SK-N-SH treated with all-trans-retinoic acid at 6 μM for 48 hours (cell line): ENCODE measurements at regions not wholly inside any gene's neighbourhood (a gene's known extent, or its start where the extent isn't known, plus 50 kb on each side); places are given as distances from the start of the nearest gene placed in this dataset.

Experiments
- ATAC-seq: fragments of 200-7000 bp; cut with Tn5 transposase; 3 replicates; pipeline ENCODE4 v1.9.1; 2020; ENCODE audit warnings: mild to moderate bottlenecking, moderate library complexity
- ARNTL ChIP-seq: fragments of 450-650 bp; formaldehyde crosslinking; IDR thresholded peaks from 2 replicates; pipeline ENCODE4 v1.5.0; 2020; ENCODE audit warnings: low read depth, mild to moderate bottlenecking, moderate library complexity, borderline replicate concordance
- CSDC2 ChIP-seq: fragments of 250-450 bp; sonication (Bioruptor Pico); IDR thresholded peaks from 2 replicates; pipeline ENCODE4 v1.5.0; 2020; ENCODE audit warnings: mild to moderate bottlenecking, moderate library complexity
- CSRNP3 ChIP-seq: fragments of 250-450 bp; sonication (Bioruptor Pico); IDR thresholded peaks from 2 replicates; pipeline ENCODE4 v1.5.1; 2021; ENCODE audit warnings: mild to moderate bottlenecking, moderate library complexity
- ESRRG ChIP-seq: fragments of 250-450 bp; sonication (Bioruptor Pico); IDR thresholded peaks from 2 replicates; pipeline ENCODE4 v1.6.1; 2021; ENCODE audit warnings: mild to moderate bottlenecking
- GLIS3 ChIP-seq: fragments of 250-450 bp; sonication (Bioruptor Pico); IDR thresholded peaks from 2 replicates; pipeline ENCODE4 v1.5.0; 2020; ENCODE audit warnings: mild to moderate bottlenecking, moderate library complexity
- ISL1 ChIP-seq: fragments of 250-450 bp; sonication (Bioruptor Pico); IDR thresholded peaks from 2 replicates; pipeline ENCODE4 v2.1.2; 2022; ENCODE audit warnings: mild to moderate bottlenecking, moderate library complexity
- OSR1 ChIP-seq: fragments of 250-450 bp; sonication (Bioruptor Pico); IDR thresholded peaks from 2 replicates; pipeline ENCODE4 v1.8.0; 2022; ENCODE audit warnings: moderate library complexity, mild to moderate bottlenecking, inconsistent platforms
- PATZ1 ChIP-seq: fragments of 250-450 bp; sonication (Bioruptor Pico); IDR thresholded peaks from 2 replicates; pipeline ENCODE4 v1.8.0; 2020; ENCODE audit warnings: mild to moderate bottlenecking, moderate library complexity, borderline replicate concordance
- RARB ChIP-seq: fragments of 250-450 bp; sonication (Bioruptor Pico); IDR thresholded peaks from 2 replicates; pipeline ENCODE4 v1.8.0; 2021; ENCODE audit warnings: mild to moderate bottlenecking, moderate library complexity
- SNAI2 ChIP-seq: fragments of 250-450 bp; sonication (Bioruptor Pico); IDR thresholded peaks from 2 replicates; pipeline ENCODE4 v1.5.0; 2020; ENCODE audit warnings: mild to moderate bottlenecking, moderate library complexity
- TCF4 ChIP-seq: fragments of 250-450 bp; sonication (Bioruptor Pico); IDR thresholded peaks from 2 replicates; pipeline ENCODE4 v1.8.0; 2021; ENCODE audit warnings: mild to moderate bottlenecking, moderate library complexity, borderline replicate concordance
- TOX ChIP-seq: fragments of 250-450 bp; sonication (Bioruptor Pico); IDR thresholded peaks from 2 replicates; pipeline ENCODE4 v1.8.0; 2021; ENCODE audit warnings: mild to moderate bottlenecking, moderate library complexity, borderline replicate concordance
- ZFP3 ChIP-seq: fragments of 250-450 bp; sonication (Bioruptor Pico); IDR thresholded peaks from 2 replicates; pipeline ENCODE4 v1.5.0; 2020; ENCODE audit warnings: mild to moderate bottlenecking, moderate library complexity
- ZFP30 ChIP-seq: fragments of 450-650 bp; formaldehyde crosslinking; IDR thresholded peaks from 2 replicates; pipeline ENCODE4 v1.5.0; 2022; ENCODE audit warnings: mild to moderate bottlenecking, moderate library complexity
- ZNF565 ChIP-seq: fragments of 450-650 bp; formaldehyde crosslinking; conservative IDR thresholded peaks from 2 replicates; pipeline ENCODE4 v1.5.0; 2020; ENCODE audit warnings: low read depth, mild to moderate bottlenecking, moderate library complexity
- ZNF70 ChIP-seq: fragments of 450-650 bp; formaldehyde crosslinking; IDR thresholded peaks from 2 replicates; pipeline ENCODE4 v1.5.0; 2020; ENCODE audit warnings: mild to moderate bottlenecking, moderate library complexity
- ZNF8 ChIP-seq: fragments of 450-650 bp; formaldehyde crosslinking; IDR thresholded peaks from 2 replicates; pipeline ENCODE4 v1.5.0; 2020; ENCODE audit warnings: mild to moderate bottlenecking, moderate library complexity
- TF ChIP-seq, protein P1 (sequence below): fragments of 250-450 bp; sonication (Bioruptor Pico); IDR thresholded peaks from 2 replicates; pipeline ENCODE4 v1.8.0; 2021; ENCODE audit warnings: low read depth, mild to moderate bottlenecking, moderate library complexity, borderline replicate concordance
- TF ChIP-seq, protein P2 (sequence below): fragments of 250-450 bp; sonication (Bioruptor Pico); IDR thresholded peaks from 2 replicates; pipeline ENCODE4 v1.5.0; 2020; ENCODE audit warnings: mild to moderate bottlenecking, moderate library complexity

DNA sequence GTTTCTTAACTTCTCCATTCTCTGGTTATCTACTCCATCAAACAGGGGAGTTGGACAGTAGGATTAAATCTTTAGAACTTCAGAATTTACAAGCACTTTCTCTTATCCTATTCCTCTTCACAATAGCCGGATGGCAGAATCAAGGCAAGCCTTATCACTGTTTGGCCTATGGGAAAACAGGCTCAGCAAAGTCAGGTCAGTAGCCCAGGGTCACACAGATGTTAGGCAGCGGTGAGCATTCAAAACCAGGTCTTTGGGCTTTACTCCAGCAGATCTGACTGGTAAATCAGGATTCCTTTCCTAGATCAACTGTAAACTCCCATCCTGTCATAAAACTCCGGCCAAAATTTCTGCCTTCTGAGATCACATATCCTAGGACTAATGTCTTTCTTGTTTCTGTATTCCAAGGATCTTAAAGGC lies 258.4 kb downstream of the OPA1 start:
- TF ChIP-seq CSDC2 (CRISPR knock-in tag) (no peak), GLIS3 (CRISPR knock-in tag) (no peak), SNAI2 (CRISPR knock-in tag) (no peak), ISL1 (CRISPR knock-in tag) (no peak), ZNF8 (no peak)
- TF ChIP-seq, all 23 proteins: peak for 0
- ATAC-seq = no peak

DNA sequence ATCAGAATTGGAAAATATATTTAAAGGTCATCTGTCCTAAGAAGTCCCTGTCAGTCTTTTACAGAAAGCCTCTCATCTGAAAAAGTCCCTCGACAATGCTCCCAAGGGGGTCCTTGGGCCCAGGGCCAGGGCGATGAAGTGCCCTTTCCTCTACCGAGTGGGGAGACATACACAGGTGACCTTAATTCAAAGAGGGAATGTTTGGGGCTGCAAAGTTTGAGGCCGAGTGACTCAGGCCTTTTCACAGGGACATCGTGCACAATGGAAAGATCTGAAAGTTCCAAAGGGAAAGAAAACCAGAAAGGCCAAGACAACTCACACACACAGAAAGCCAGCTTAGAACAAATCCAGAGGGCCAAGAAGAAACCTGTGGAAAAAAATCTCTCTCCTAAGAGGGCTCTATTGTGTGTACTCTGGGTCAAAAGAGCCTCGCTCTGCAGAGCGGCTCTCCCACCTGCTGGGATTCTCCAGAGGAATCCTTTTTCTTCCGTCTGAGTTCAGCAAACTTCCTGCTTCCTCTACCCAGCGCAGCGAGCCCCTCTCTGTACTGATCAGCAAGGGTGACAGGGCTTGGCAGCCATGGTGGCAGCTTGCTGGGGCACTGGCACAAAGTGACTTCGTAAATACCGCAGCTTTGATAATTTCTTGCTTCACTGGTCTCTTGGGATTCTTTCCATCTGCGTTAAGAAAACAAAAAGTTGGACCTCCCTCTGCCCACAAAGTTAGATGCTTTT lies 259.1 kb downstream of the OPA1 start:
- TF ChIP-seq ZFP30 (no peak), ESRRG (CRISPR knock-in tag) (no peak), ARNTL (no peak), ZNF70 (CRISPR knock-in tag) (no peak), TCF4 (CRISPR knock-in tag) (no peak), ZNF565 (CRISPR knock-in tag) (no peak), ZFP3 (CRISPR knock-in tag) (no peak), RARB (CRISPR knock-in tag) (no peak)
- TF ChIP-seq, protein P1, sequence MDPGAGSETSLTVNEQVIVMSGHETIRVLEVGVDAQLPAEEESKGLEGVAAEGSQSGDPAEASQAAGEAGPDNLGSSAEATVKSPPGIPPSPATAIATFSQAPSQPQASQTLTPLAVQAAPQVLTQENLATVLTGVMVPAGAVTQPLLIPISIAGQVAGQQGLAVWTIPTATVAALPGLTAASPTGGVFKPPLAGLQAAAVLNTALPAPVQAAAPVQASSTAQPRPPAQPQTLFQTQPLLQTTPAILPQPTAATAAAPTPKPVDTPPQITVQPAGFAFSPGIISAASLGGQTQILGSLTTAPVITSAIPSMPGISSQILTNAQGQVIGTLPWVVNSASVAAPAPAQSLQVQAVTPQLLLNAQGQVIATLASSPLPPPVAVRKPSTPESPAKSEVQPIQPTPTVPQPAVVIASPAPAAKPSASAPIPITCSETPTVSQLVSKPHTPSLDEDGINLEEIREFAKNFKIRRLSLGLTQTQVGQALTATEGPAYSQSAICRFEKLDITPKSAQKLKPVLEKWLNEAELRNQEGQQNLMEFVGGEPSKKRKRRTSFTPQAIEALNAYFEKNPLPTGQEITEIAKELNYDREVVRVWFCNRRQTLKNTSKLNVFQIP = no peak
- TF ChIP-seq, all 23 proteins: peak for 0

GRCh38 chr3:193852901-193853300 lies 259.9 kb downstream of the OPA1 start:
- TF ChIP-seq, protein P1 = no peak
- TF ChIP-seq CSRNP3 = no peak
- TF ChIP-seq TOX (CRISPR knock-in tag) = no peak
- no peak for TF ChIP-seq OSR1 (CRISPR knock-in tag)
- TF ChIP-seq PATZ1 (CRISPR knock-in tag) = no peak
- TF ChIP-seq ZNF8 = no peak
- TF ChIP-seq SNAI2 (CRISPR knock-in tag) = no peak
- no peak for TF ChIP-seq ARNTL
- TF ChIP-seq, protein P2, sequence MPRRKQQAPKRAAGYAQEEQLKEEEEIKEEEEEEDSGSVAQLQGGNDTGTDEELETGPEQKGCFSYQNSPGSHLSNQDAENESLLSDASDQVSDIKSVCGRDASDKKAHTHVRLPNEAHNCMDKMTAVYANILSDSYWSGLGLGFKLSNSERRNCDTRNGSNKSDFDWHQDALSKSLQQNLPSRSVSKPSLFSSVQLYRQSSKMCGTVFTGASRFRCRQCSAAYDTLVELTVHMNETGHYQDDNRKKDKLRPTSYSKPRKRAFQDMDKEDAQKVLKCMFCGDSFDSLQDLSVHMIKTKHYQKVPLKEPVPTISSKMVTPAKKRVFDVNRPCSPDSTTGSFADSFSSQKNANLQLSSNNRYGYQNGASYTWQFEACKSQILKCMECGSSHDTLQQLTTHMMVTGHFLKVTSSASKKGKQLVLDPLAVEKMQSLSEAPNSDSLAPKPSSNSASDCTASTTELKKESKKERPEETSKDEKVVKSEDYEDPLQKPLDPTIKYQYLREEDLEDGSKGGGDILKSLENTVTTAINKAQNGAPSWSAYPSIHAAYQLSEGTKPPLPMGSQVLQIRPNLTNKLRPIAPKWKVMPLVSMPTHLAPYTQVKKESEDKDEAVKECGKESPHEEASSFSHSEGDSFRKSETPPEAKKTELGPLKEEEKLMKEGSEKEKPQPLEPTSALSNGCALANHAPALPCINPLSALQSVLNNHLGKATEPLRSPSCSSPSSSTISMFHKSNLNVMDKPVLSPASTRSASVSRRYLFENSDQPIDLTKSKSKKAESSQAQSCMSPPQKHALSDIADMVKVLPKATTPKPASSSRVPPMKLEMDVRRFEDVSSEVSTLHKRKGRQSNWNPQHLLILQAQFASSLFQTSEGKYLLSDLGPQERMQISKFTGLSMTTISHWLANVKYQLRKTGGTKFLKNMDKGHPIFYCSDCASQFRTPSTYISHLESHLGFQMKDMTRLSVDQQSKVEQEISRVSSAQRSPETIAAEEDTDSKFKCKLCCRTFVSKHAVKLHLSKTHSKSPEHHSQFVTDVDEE (CRISPR knock-in tag) = no peak
- no peak for ATAC-seq

More for the DNA sequence above, 259.1 kb downstream of the OPA1 start:
- ATAC-seq = no peak
